ENCODE measurements at regions not wholly inside any gene's neighbourhood (a gene's known extent, or its start where the extent isn't known, plus 50 kb on each side); places are given as distances from the start of the nearest gene placed in this dataset.

- TF ChIP-seq ZNF48 (tag by site-specific recombination; IDR thresholded peaks at IDR 0.05) (no peak), SP2 (tag by site-specific recombination; IDR thresholded peaks at IDR 0.05) (no peak), ZBTB21 (tag by site-specific recombination; IDR thresholded peaks at IDR 0.05) (no peak), ZFP37 (tag by site-specific recombination; IDR thresholded peaks at IDR 0.05) (no peak), ZNF654 (tag by site-specific recombination; IDR thresholded peaks at IDR 0.05; ENCODE audit: low read depth) (no peak), ZNF791 (tag by site-specific recombination; IDR thresholded peaks at IDR 0.05) (no peak), ZNF426 (tag by site-specific recombination; IDR thresholded peaks at IDR 0.05) (no peak), ZNF624 (tag by site-specific recombination; IDR thresholded peaks at IDR 0.05) (no peak), REST (tag by site-specific recombination; IDR thresholded peaks at IDR 0.05) (0 out of 2 replicates have a peak, but pooled peaks have one; percentile 63), PRDM6 (tag by site-specific recombination; IDR thresholded peaks at IDR 0.05) (0 out of 2 replicates have a peak, but pooled peaks have one; percentile 30)
- TF ChIP-seq, protein P1, sequence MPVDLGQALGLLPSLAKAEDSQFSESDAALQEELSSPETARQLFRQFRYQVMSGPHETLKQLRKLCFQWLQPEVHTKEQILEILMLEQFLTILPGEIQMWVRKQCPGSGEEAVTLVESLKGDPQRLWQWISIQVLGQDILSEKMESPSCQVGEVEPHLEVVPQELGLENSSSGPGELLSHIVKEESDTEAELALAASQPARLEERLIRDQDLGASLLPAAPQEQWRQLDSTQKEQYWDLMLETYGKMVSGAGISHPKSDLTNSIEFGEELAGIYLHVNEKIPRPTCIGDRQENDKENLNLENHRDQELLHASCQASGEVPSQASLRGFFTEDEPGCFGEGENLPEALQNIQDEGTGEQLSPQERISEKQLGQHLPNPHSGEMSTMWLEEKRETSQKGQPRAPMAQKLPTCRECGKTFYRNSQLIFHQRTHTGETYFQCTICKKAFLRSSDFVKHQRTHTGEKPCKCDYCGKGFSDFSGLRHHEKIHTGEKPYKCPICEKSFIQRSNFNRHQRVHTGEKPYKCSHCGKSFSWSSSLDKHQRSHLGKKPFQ (tag by site-specific recombination; IDR thresholded peaks at IDR 0.05), result no peak
- Histone ChIP-seq H3K4me3 (ENCODE audit: low read depth, low read length) (no peak overlapping the region), H3K27ac (ENCODE audit: extremely low read depth, low read depth, low read length) (no peak overlapping the region), H3K36me3 (ENCODE audit: control insufficient read depth in 2 of 2, insufficient read depth in 1 of 2, low read length in 2 of 2) (no peaks in the 10 kb centered on the region), H3K9me3 (ENCODE audit: control insufficient read depth, insufficient read depth, low read depth, low read length) (no peaks in the 10 kb centered on the region), H3K4me1 (ENCODE audit: control insufficient read depth, insufficient read depth, low read length) (no peaks in the 10 kb centered on the region)
- ChIA-PET CTCF (no interaction called here), POLR2A (no interaction called here)
Measured at GRCh38 chr5:123262216-123262823, 160.9 kb downstream of the CEP120 start.

DNA sequence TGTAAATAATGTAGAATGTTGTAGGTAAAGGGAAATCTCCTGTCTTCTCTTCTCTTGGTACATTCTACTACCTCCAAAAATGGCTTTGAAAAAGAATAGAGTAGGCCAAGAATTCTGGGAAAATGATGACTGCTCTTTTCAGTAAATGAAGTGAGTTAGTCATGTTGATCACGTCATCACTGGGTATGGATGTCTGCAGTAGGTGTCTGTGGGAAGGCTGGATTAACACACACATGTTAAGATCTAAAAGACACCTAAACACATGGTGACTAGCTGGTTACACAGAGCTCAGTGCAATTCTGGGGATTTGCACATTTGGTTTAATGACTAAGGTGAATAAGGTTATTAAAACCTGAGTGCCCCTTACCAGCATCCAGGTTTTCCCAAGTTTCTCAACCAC is 161.5 kb downstream of the CEP120 start:
- Histone ChIP-seq H3K27ac (ENCODE audit: extremely low read depth, low read depth, low read length) (no peak overlapping the region), H3K9me3 (ENCODE audit: control insufficient read depth, insufficient read depth, low read depth, low read length) (no peaks in the 10 kb centered on the region), H3K36me3 (ENCODE audit: control insufficient read depth in 2 of 2, insufficient read depth in 1 of 2, low read length in 2 of 2) (no peaks in the 10 kb centered on the region), H3K4me1 (ENCODE audit: control insufficient read depth, insufficient read depth, low read length) (no peaks in the 10 kb centered on the region), H3K4me3 (ENCODE audit: low read depth, low read length) (no peak overlapping the region)
- TF ChIP-seq SP3 (tag by site-specific recombination; IDR thresholded peaks at IDR 0.05), result no peak
- POLR2A ChIA-PET, result no interaction called here
- CTCF ChIA-PET, result no interaction called here

DNA sequence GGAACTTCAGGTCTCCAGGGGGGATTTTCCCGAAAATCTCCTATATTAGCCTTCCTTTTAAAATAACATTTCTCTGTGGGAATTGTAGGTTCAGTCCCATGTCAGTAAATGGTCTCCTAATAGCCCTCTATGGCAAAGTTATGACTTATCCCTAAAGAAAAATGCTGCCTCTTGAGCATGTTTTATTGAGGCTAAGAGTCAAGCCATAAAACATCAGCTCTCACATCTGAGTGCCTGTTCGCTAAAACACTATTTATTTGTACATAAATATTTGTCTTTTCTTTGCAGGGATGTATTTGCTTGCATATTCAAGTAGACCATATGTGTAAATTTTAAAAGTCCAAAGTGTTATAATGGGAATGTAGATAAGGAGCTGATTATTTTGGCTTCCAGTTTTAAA is 160.4 kb downstream of the PRDM6 start:
- no peaks in the 10 kb centered on the region for H3K36me3 ChIP-seq (ENCODE audit: control insufficient read depth in 2 of 2, insufficient read depth in 1 of 2, low read length in 2 of 2)
- no peaks in the 10 kb centered on the region for H3K4me1 ChIP-seq (ENCODE audit: control insufficient read depth, insufficient read depth, low read length)
- H3K9me3 ChIP-seq (ENCODE audit: control insufficient read depth, insufficient read depth, low read depth, low read length), result no peaks in the 10 kb centered on the region
- H3K4me3 ChIP-seq (ENCODE audit: low read depth, low read length), result no peak overlapping the region
- CTCF ChIA-PET, result interaction anchor here (0.6 kb wide), 1 partner anchor 413 kb away, joined by 3 read pairs; no protein-coding TSS in a partner anchor
- POLR2A ChIA-PET, result no interaction called here
- no peak overlapping the region for H3K27ac ChIP-seq (ENCODE audit: extremely low read depth, low read depth, low read length)
- TF ChIP-seq ZNF791 (tag by site-specific recombination; IDR thresholded peaks at IDR 0.05) (no peak), ZNF138 (tag by site-specific recombination; IDR thresholded peaks at IDR 0.05; ENCODE audit: borderline replicate concordance) (no peak), ZNF555 (tag by site-specific recombination; conservative IDR thresholded peaks at IDR 0.05) (no peak), ZNF292 (tag by site-specific recombination; IDR thresholded peaks at IDR 0.05; ENCODE audit: borderline replicate concordance, low read depth) (no peak), ELK4 (IDR thresholded peaks at IDR 0.05; ENCODE audit: borderline replicate concordance, low read depth, low read length) (no peak), ZNF664 (tag by site-specific recombination; IDR thresholded peaks at IDR 0.05) (no peak), OVOL3 (tag by site-specific recombination; IDR thresholded peaks at IDR 0.05) (no peak), ZFP3 (tag by site-specific recombination; IDR thresholded peaks at IDR 0.05; ENCODE audit: low read depth) (no peak), MYNN (tag by site-specific recombination; IDR thresholded peaks at IDR 0.05; ENCODE audit: borderline replicate concordance) (no peak), ZNF830 (tag by site-specific recombination; IDR thresholded peaks at IDR 0.05; ENCODE audit: low read depth) (no peak), ZNF221 (tag by site-specific recombination; IDR thresholded peaks at IDR 0.05; ENCODE audit: borderline replicate concordance) (no peak)
- TF ChIP-seq, protein P2, sequence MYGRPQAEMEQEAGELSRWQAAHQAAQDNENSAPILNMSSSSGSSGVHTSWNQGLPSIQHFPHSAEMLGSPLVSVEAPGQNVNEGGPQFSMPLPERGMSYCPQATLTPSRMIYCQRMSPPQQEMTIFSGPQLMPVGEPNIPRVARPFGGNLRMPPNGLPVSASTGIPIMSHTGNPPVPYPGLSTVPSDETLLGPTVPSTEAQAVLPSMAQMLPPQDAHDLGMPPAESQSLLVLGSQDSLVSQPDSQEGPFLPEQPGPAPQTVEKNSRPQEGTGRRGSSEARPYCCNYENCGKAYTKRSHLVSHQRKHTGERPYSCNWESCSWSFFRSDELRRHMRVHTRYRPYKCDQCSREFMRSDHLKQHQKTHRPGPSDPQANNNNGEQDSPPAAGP (tag by site-specific recombination; IDR thresholded peaks at IDR 0.05), result no peak
